Liver (tissue), 8 donors: ENCODE measurements at regions not wholly inside any gene's neighbourhood (a gene's known extent, or its start where the extent isn't known, plus 50 kb on each side); places are given as distances from the start of the nearest gene placed in this dataset.

Experiments
- DNase-seq: peaks from one replicate; pipeline ENCODE4 v3.0.0-alpha.2; 2017; ENCODE audit warnings: low spot score
- H3K27ac ChIP-seq, 2 donors: one replicate each; pipeline ENCODE4 v1.7.0; 2013; ENCODE audit warnings: inconsistent platforms in 2 of 2, low read length in 2 of 2, control low read depth in 1 of 2, low read depth in 1 of 2, mild to moderate bottlenecking in 1 of 2
- H3K27me3 ChIP-seq, 4 donors: one replicate each; pipeline versions ENCODE4 v1.6.1 to v1.7.0; 2013; ENCODE audit warnings: low read length in 3 of 4, inconsistent platforms in 1 of 4, mild to moderate bottlenecking in 1 of 4, moderate library complexity in 1 of 4; ENCODE audit not compliant: control insufficient read depth in 4 of 4, insufficient read depth in 4 of 4
- H3K36me3 ChIP-seq, 4 donors: one replicate each; pipeline versions ENCODE4 v1.6.1 to v1.7.0; 2013; ENCODE audit warnings: low read length in 3 of 4, mild to moderate bottlenecking in 3 of 4, low read depth in 1 of 4, moderate library complexity in 1 of 4; ENCODE audit not compliant: control insufficient read depth in 4 of 4, insufficient read depth in 3 of 4
- H3K4me1 ChIP-seq, 4 donors: one replicate each; pipeline versions ENCODE4 v1.6.1 to v1.7.0; 2013; ENCODE audit warnings: low read length in 3 of 4, mild to moderate bottlenecking in 3 of 4, moderate library complexity in 1 of 4; ENCODE audit not compliant: control insufficient read depth in 4 of 4, insufficient read depth in 4 of 4
- H3K4me3 ChIP-seq, 3 donors: one replicate each; pipeline versions ENCODE4 v1.6.1 to v1.7.0; 2013; ENCODE audit warnings: low read length in 3 of 3, control low read depth in 1 of 3, low read depth in 1 of 3, mild to moderate bottlenecking in 1 of 3
- H3K9ac ChIP-seq, 2 donors: one replicate each; pipeline ENCODE4 v1.7.0; 2013; ENCODE audit warnings: low read length in 2 of 2, mild to moderate bottlenecking in 2 of 2, moderate library complexity in 2 of 2, control low read depth in 1 of 2, low read depth in 1 of 2
- H3K9me3 ChIP-seq, 4 donors: one replicate each; pipeline versions ENCODE4 v1.6.1 to v1.7.0; 2013; ENCODE audit warnings: low read length in 3 of 4; ENCODE audit not compliant: control insufficient read depth in 4 of 4
- EGR1 ChIP-seq, 2 donors: IDR thresholded peaks; 2 replicates each; pipeline ENCODE4 v1.6.1; 2016 to 2018; ENCODE audit warnings: antibody characterized with exemption in 2 of 2, low read depth in 2 of 2
- FOXA1 ChIP-seq: IDR thresholded peaks from 2 replicates; pipeline ENCODE4 v1.6.1; 2016; ENCODE audit warnings: antibody characterized with exemption
- FOXA2 ChIP-seq: IDR thresholded peaks from 2 replicates; pipeline ENCODE4 v1.6.1; 2016; ENCODE audit warnings: antibody characterized with exemption
- GABPA ChIP-seq, 2 donors: IDR thresholded peaks in 1 of 2; conservative IDR thresholded peaks in 1 of 2; 2 replicates each; pipeline ENCODE4 v1.6.1; 2016; ENCODE audit warnings: antibody characterized with exemption in 2 of 2, mild to moderate bottlenecking in 1 of 2, moderate library complexity in 1 of 2
- HNF4A ChIP-seq, 2 donors: conservative IDR thresholded peaks; 2 replicates each; pipeline ENCODE4 v1.6.1; 2016; ENCODE audit warnings: antibody characterized with exemption in 2 of 2, mild to moderate bottlenecking in 2 of 2
- HNF4G ChIP-seq: IDR thresholded peaks from 2 replicates; pipeline ENCODE4 v1.6.1; 2016; ENCODE audit warnings: antibody characterized with exemption
- JUND ChIP-seq, 2 donors: IDR thresholded peaks; 2 replicates each; pipeline ENCODE4 v1.6.1; 2016; ENCODE audit warnings: antibody characterized with exemption in 2 of 2
- NR2F2 ChIP-seq: IDR thresholded peaks from 2 replicates; pipeline ENCODE4 v1.6.1; 2016; ENCODE audit warnings: antibody characterized with exemption
- RAD21 ChIP-seq, 2 donors: IDR thresholded peaks; 2 replicates each; pipeline ENCODE4 v1.6.1; 2016; ENCODE audit warnings: antibody characterized with exemption in 2 of 2, mild to moderate bottlenecking in 2 of 2
- RXRA ChIP-seq, 2 donors: IDR thresholded peaks; 2 replicates each; pipeline ENCODE4 v1.6.1; 2017 to 2018; ENCODE audit warnings: antibody characterized with exemption in 2 of 2, mild to moderate bottlenecking in 1 of 2
- SP1 ChIP-seq: IDR thresholded peaks from 2 replicates; pipeline ENCODE4 v1.6.1; 2018; ENCODE audit warnings: antibody characterized with exemption, mild to moderate bottlenecking
- TAF1 ChIP-seq: conservative IDR thresholded peaks from 2 replicates; pipeline ENCODE4 v1.6.1; 2016; ENCODE audit warnings: antibody characterized with exemption, mild to moderate bottlenecking
- YY1 ChIP-seq: IDR thresholded peaks from 2 replicates; pipeline ENCODE4 v1.6.1; 2016; ENCODE audit warnings: antibody characterized with exemption, mild to moderate bottlenecking
- WGBS: extraction: QIAGEN DNeasy Blood & Tissue Kit; methylation state at CpG from one replicate; pipeline ENCODE4 v1.1.7; 2013; 5-methylcytosine and 5-hydroxymethylcytosine counted together
- TF ChIP-seq, protein P1 (sequence below): IDR thresholded peaks from 2 replicates; pipeline ENCODE4 v1.6.1; 2016; ENCODE audit warnings: antibody characterized with exemption
- TF ChIP-seq, protein P2 (sequence below): fragments of 150-350 bp; IDR thresholded peaks from 2 replicates; pipeline ENCODE4 v1.5.1; 2017; ENCODE audit warnings: improper control_type of control experiment, low read depth, low read length; ENCODE audit not compliant: missing input control
- TF ChIP-seq, protein P3 (sequence below): IDR thresholded peaks from 2 replicates; pipeline ENCODE4 v1.6.1; 2016; ENCODE audit warnings: antibody characterized with exemption, mild to moderate bottlenecking
- TF ChIP-seq, protein P4 (sequence below): IDR thresholded peaks from 2 replicates; pipeline ENCODE4 v1.6.1; 2016; ENCODE audit warnings: antibody characterized with exemption
- TF ChIP-seq, protein P5 (sequence below): IDR thresholded peaks from 2 replicates; pipeline ENCODE4 v1.6.1; 2016; ENCODE audit warnings: antibody characterized with exemption
- donor health status: healthy.
- donor health status: healthy.
- donor health status: healthy.
- donor health status: healthy.
- donor health status: healthy.

DNA sequence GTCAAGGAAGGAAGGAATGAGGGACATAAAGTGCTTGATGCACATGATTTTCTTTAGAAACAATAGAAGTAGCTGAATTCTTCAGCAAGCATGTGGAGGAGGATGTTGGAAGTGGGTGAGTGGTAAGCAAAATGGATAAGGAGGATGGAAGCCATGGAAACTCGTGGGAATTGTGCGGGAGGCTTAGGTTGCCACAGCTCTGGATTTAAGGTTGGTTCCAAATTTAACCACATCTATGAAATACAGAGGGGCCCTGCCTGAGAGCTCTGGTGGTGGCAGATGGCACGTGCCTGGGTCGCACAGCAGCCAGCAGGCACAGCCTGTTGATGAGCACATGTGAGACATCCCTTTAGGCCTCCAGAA, 284.7 kb downstream of the SMARCA2 start:
- Histone ChIP-seq H3K4me3 (no peak overlapping the region), H3K27me3 (no peaks in the 10 kb centered on the region), H3K9ac (no peak overlapping the region), H3K9me3 (peaks cover 0 to 4% (median 0%) of the 10 kb centered on the region in 4 donors), H3K4me1 (no peaks in the 10 kb centered on the region), H3K27ac (no peak overlapping the region), H3K36me3 (no peaks in the 10 kb centered on the region)
- DNase-seq: no peak
- 89% methylated on average over 4 of the region's 4 CpGs for WGBS
- TF ChIP-seq, protein P1, sequence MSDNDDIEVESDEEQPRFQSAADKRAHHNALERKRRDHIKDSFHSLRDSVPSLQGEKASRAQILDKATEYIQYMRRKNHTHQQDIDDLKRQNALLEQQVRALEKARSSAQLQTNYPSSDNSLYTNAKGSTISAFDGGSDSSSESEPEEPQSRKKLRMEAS: no peak
- no peak for TF ChIP-seq JUND (IDR thresholded peaks at IDR 0.05)
- no peak for TF ChIP-seq TAF1
- TF ChIP-seq HNF4G: no peak
- TF ChIP-seq, protein P2, sequence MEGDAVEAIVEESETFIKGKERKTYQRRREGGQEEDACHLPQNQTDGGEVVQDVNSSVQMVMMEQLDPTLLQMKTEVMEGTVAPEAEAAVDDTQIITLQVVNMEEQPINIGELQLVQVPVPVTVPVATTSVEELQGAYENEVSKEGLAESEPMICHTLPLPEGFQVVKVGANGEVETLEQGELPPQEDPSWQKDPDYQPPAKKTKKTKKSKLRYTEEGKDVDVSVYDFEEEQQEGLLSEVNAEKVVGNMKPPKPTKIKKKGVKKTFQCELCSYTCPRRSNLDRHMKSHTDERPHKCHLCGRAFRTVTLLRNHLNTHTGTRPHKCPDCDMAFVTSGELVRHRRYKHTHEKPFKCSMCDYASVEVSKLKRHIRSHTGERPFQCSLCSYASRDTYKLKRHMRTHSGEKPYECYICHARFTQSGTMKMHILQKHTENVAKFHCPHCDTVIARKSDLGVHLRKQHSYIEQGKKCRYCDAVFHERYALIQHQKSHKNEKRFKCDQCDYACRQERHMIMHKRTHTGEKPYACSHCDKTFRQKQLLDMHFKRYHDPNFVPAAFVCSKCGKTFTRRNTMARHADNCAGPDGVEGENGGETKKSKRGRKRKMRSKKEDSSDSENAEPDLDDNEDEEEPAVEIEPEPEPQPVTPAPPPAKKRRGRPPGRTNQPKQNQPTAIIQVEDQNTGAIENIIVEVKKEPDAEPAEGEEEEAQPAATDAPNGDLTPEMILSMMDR: no peak
- no peak for TF ChIP-seq SP1
- no peak for TF ChIP-seq YY1
- TF ChIP-seq, protein P3, sequence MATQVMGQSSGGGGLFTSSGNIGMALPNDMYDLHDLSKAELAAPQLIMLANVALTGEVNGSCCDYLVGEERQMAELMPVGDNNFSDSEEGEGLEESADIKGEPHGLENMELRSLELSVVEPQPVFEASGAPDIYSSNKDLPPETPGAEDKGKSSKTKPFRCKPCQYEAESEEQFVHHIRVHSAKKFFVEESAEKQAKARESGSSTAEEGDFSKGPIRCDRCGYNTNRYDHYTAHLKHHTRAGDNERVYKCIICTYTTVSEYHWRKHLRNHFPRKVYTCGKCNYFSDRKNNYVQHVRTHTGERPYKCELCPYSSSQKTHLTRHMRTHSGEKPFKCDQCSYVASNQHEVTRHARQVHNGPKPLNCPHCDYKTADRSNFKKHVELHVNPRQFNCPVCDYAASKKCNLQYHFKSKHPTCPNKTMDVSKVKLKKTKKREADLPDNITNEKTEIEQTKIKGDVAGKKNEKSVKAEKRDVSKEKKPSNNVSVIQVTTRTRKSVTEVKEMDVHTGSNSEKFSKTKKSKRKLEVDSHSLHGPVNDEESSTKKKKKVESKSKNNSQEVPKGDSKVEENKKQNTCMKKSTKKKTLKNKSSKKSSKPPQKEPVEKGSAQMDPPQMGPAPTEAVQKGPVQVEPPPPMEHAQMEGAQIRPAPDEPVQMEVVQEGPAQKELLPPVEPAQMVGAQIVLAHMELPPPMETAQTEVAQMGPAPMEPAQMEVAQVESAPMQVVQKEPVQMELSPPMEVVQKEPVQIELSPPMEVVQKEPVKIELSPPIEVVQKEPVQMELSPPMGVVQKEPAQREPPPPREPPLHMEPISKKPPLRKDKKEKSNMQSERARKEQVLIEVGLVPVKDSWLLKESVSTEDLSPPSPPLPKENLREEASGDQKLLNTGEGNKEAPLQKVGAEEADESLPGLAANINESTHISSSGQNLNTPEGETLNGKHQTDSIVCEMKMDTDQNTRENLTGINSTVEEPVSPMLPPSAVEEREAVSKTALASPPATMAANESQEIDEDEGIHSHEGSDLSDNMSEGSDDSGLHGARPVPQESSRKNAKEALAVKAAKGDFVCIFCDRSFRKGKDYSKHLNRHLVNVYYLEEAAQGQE: no peak
- no peak for TF ChIP-seq GABPA (IDR thresholded peaks at IDR 0.05 in 1 of 2, conservative IDR thresholded peaks at IDR 0.05 in 1 of 2)
- no peak for TF ChIP-seq HNF4A (conservative IDR thresholded peaks at IDR 0.05)
- no peak for TF ChIP-seq EGR1 (IDR thresholded peaks at IDR 0.05; ENCODE audit: low read depth in 2 of 2)
- TF ChIP-seq, protein P4, sequence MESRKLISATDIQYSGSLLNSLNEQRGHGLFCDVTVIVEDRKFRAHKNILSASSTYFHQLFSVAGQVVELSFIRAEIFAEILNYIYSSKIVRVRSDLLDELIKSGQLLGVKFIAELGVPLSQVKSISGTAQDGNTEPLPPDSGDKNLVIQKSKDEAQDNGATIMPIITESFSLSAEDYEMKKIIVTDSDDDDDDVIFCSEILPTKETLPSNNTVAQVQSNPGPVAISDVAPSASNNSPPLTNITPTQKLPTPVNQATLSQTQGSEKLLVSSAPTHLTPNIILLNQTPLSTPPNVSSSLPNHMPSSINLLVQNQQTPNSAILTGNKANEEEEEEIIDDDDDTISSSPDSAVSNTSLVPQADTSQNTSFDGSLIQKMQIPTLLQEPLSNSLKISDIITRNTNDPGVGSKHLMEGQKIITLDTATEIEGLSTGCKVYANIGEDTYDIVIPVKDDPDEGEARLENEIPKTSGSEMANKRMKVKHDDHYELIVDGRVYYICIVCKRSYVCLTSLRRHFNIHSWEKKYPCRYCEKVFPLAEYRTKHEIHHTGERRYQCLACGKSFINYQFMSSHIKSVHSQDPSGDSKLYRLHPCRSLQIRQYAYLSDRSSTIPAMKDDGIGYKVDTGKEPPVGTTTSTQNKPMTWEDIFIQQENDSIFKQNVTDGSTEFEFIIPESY: no peak
- TF ChIP-seq, protein P5, sequence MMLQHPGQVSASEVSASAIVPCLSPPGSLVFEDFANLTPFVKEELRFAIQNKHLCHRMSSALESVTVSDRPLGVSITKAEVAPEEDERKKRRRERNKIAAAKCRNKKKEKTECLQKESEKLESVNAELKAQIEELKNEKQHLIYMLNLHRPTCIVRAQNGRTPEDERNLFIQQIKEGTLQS: no peak
- no peak for TF ChIP-seq FOXA2
- no peak for TF ChIP-seq RXRA (IDR thresholded peaks at IDR 0.05)
- no peak for TF ChIP-seq FOXA1
- TF ChIP-seq RAD21 (IDR thresholded peaks at IDR 0.05): no peak
- TF ChIP-seq NR2F2: no peak

DNA sequence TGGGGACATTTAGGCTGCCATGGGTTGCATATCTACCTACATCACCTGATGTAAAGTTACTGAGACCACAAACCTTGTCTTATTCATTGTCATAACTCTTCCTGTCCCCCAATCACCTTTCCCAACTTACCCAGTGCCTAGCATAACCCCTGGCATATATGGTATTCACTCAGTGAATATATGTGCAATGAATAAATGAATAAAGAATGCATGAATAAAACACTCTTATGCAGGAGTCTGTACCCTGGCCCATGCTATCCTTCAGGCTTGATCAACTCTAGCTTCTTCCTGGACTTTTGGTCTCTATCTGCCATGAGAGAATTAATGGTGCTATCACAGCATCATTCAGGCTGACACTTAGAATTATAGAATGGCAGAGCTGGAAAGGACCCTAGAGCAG, 285.2 kb downstream of the SMARCA2 start:
- Histone ChIP-seq H3K4me1 (no peaks in the 10 kb centered on the region), H3K9me3 (peaks cover 0 to 4% (median 0%) of the 10 kb centered on the region in 4 donors)
- TF ChIP-seq EGR1 (IDR thresholded peaks at IDR 0.05; ENCODE audit: low read depth in 2 of 2) (no peak), SP1 (no peak), RXRA (IDR thresholded peaks at IDR 0.05) (no peak), RAD21 (IDR thresholded peaks at IDR 0.05) (no peak), HNF4A (conservative IDR thresholded peaks at IDR 0.05) (no peak), NR2F2 (no peak), JUND (IDR thresholded peaks at IDR 0.05) (no peak), GABPA (IDR thresholded peaks at IDR 0.05 in 1 of 2, conservative IDR thresholded peaks at IDR 0.05 in 1 of 2) (no peak), HNF4G (no peak)
- TF ChIP-seq, protein P3: no peak
- TF ChIP-seq, protein P1: no peak
- TF ChIP-seq, protein P4: no peak

More for the DNA sequence above, 285.2 kb downstream of the SMARCA2 start:
- H3K9ac ChIP-seq: no peak overlapping the region
- no peak overlapping the region for H3K27ac ChIP-seq
- H3K27me3 ChIP-seq: no peaks in the 10 kb centered on the region
- no peak overlapping the region for H3K4me3 ChIP-seq
- DNase-seq: no peak
- H3K36me3 ChIP-seq: no peaks in the 10 kb centered on the region
